Loucy (cell line): ENCODE measurements at regions not wholly inside any gene's neighbourhood (a gene's known extent, or its start where the extent isn't known, plus 50 kb on each side); places are given as distances from the start of the nearest gene placed in this dataset.

Experiments
- H2AFZ ChIP-seq: fragments of 200-600 bp; sonication (generic); 2 replicates; pipeline ENCODE4 v1.6.0; 2016; ENCODE audit warnings: antibody characterized with exemption, mild to moderate bottlenecking, low read length, moderate library complexity
- H3F3A ChIP-seq: fragments of 200-600 bp; 2 replicates; pipeline ENCODE4 v1.6.0; 2016; ENCODE audit warnings: antibody characterized with exemption, low read depth, mild to moderate bottlenecking
- H3K27me3 ChIP-seq: fragments of 200-600 bp; sonication (generic); 2 replicates; pipeline ENCODE4 v1.6.1; 2014; ENCODE audit warnings: low read length, mild to moderate bottlenecking; ENCODE audit not compliant: insufficient read depth, poor library complexity, severe bottlenecking
- H3K36me3 ChIP-seq: fragments of 200-600 bp; sonication (generic); 2 replicates; pipeline ENCODE4 v1.6.1; 2016; ENCODE audit warnings: low read length; ENCODE audit not compliant: insufficient read depth
- H3K4me1 ChIP-seq: fragments of 200-600 bp; sonication (generic); 2 replicates; pipeline ENCODE4 v1.5.1; 2014; ENCODE audit warnings: low read length, mild to moderate bottlenecking; ENCODE audit not compliant: insufficient read depth, poor library complexity, severe bottlenecking
- H3K4me2 ChIP-seq: fragments of 200-600 bp; sonication (generic); 2 replicates; pipeline ENCODE4 v1.6.0; 2014; ENCODE audit warnings: antibody characterized with exemption, low read length, low read depth, mild to moderate bottlenecking; ENCODE audit not compliant: poor library complexity, severe bottlenecking
- H3K4me3 ChIP-seq: fragments of 200-600 bp; sonication (generic); 2 replicates; pipeline ENCODE4 v1.5.1; 2014; ENCODE audit warnings: low read length, mild to moderate bottlenecking, mixed read lengths; ENCODE audit not compliant: poor library complexity, severe bottlenecking
- H3K79me2 ChIP-seq: fragments of 200-600 bp; sonication (generic); 2 replicates; pipeline ENCODE4 v1.6.1; 2014; ENCODE audit warnings: low read length; ENCODE audit not compliant: insufficient read depth
- H3K9ac ChIP-seq: fragments of 200-600 bp; sonication (generic); 2 replicates; pipeline ENCODE4 v1.6.0; 2014; ENCODE audit warnings: mild to moderate bottlenecking, low read depth, low read length, moderate library complexity; ENCODE audit not compliant: poor library complexity, severe bottlenecking
- H3K9me2 ChIP-seq: fragments of 200-600 bp; sonication (generic); replicated peaks from 2 replicates; pipeline ENCODE4 v1.6.1; 2016; ENCODE audit warnings: low read depth, low read length, mixed read lengths
- H3K9me3 ChIP-seq: fragments of 200-600 bp; sonication (generic); 2 replicates; pipeline ENCODE4 v1.6.1; 2014; ENCODE audit warnings: mild to moderate bottlenecking, antibody characterized with exemption, low read length, low read depth; ENCODE audit not compliant: insufficient read depth
- H4K20me1 ChIP-seq: fragments of 200-600 bp; sonication (generic); 2 replicates; pipeline ENCODE4 v1.6.0; 2014; ENCODE audit warnings: antibody characterized with exemption, low read length, mild to moderate bottlenecking; ENCODE audit not compliant: insufficient read depth, poor library complexity, severe bottlenecking
- EZH2phosphoT487 ChIP-seq: fragments of 200-600 bp; IDR thresholded peaks from 2 replicates; pipeline ENCODE4 v1.6.1; 2018; ENCODE audit warnings: antibody characterized with exemption, mild to moderate bottlenecking, moderate library complexity, borderline replicate concordance
- TF ChIP-seq, protein P1 (sequence below): fragments of 200-600 bp; sonication (generic); conservative IDR thresholded peaks from 2 replicates; pipeline ENCODE4 v1.5.1; 2014; ENCODE audit warnings: mild to moderate bottlenecking, antibody characterized with exemption, low read length

DNA sequence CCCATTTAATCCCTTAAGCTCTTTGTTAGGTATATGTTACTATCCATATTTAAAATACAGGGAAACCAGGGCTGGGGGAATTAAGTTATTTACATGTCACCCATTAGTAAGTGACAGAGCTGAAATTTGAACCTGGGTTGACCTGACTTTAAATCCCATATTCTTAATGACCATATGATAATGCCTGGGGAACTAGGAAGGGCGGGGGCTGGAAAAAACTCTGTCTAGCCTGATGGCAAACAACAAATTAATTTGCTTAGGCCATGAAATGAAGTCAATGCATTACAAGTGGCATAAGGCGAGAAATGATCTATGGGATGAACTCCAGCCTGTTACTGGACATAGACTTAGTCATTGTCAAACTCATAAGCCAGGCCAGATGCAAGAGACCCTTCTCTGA is 325.7 kb upstream of the WWC1 start:
- H3K9me2 ChIP-seq = no peaks in the 10 kb centered on the region
- H3K79me2 ChIP-seq = no peaks in the 10 kb centered on the region
- no peaks in the 10 kb centered on the region for H3K36me3 ChIP-seq
- H3K27me3 ChIP-seq = no peaks in the 10 kb centered on the region
- TF ChIP-seq, protein P1, sequence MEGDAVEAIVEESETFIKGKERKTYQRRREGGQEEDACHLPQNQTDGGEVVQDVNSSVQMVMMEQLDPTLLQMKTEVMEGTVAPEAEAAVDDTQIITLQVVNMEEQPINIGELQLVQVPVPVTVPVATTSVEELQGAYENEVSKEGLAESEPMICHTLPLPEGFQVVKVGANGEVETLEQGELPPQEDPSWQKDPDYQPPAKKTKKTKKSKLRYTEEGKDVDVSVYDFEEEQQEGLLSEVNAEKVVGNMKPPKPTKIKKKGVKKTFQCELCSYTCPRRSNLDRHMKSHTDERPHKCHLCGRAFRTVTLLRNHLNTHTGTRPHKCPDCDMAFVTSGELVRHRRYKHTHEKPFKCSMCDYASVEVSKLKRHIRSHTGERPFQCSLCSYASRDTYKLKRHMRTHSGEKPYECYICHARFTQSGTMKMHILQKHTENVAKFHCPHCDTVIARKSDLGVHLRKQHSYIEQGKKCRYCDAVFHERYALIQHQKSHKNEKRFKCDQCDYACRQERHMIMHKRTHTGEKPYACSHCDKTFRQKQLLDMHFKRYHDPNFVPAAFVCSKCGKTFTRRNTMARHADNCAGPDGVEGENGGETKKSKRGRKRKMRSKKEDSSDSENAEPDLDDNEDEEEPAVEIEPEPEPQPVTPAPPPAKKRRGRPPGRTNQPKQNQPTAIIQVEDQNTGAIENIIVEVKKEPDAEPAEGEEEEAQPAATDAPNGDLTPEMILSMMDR = no peak
- no peak for TF ChIP-seq EZH2phosphoT487
- no peak overlapping the region for H3K9ac ChIP-seq
- H4K20me1 ChIP-seq = no peaks in the 10 kb centered on the region
- no peaks in the 10 kb centered on the region for H3K9me3 ChIP-seq
- no peak overlapping the region for H3K4me2 ChIP-seq
- H3K4me3 ChIP-seq = no peak overlapping the region
- no peak overlapping the region for H2AFZ ChIP-seq
- H3K4me1 ChIP-seq = no peaks in the 10 kb centered on the region
- no peaks in the 10 kb centered on the region for H3F3A ChIP-seq

DNA sequence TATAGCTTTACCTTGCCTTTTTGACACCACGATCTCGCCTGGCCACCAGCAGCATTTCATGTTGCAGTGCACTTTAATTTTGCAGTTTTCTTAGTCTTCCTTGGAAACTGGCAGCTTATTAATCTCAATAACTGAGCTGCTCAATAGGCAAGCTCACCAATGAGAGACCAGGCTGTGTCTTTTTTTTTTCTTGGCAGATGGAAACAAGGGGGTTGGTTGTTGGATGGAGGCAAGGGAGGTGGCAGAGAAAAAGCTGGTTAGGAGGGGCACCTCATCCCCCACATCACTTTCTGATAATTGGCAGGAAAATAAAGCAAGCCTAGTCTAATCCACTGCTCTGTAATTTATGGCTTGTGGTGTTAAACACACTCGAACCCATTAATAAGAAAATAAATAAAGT is 324.5 kb upstream of the WWC1 start:
- Histone ChIP-seq H3F3A (no peaks in the 10 kb centered on the region), H3K9me3 (no peaks in the 10 kb centered on the region), H3K4me3 (no peak overlapping the region), H3K4me2 (no peak overlapping the region), H3K9ac (no peak overlapping the region), H3K27me3 (no peaks in the 10 kb centered on the region), H3K79me2 (no peaks in the 10 kb centered on the region), H4K20me1 (no peaks in the 10 kb centered on the region), H3K9me2 (no peaks in the 10 kb centered on the region), H2AFZ (no peak overlapping the region), H3K4me1 (no peaks in the 10 kb centered on the region), H3K36me3 (no peaks in the 10 kb centered on the region)
- TF ChIP-seq EZH2phosphoT487 = no peak
- TF ChIP-seq, protein P1 = no peak

- TF ChIP-seq EZH2phosphoT487 = no peak
- TF ChIP-seq, protein P1 = no peak; the same call in 1 of the 2 replicates
- H3K9me2 ChIP-seq = no peaks in the 10 kb centered on the region
- H3K9ac ChIP-seq = no peak overlapping the region
- H3K79me2 ChIP-seq = no peaks in the 10 kb centered on the region
- no peak overlapping the region for H3K4me2 ChIP-seq
- no peak overlapping the region for H2AFZ ChIP-seq
- H3K9me3 ChIP-seq = no peaks in the 10 kb centered on the region
- no peak overlapping the region for H3K4me3 ChIP-seq
- no peaks in the 10 kb centered on the region for H3K36me3 ChIP-seq
- H3F3A ChIP-seq = no peaks in the 10 kb centered on the region
- no peaks in the 10 kb centered on the region for H3K4me1 ChIP-seq
- H4K20me1 ChIP-seq = no peaks in the 10 kb centered on the region
- H3K27me3 ChIP-seq = no peaks in the 10 kb centered on the region
These were observed 323.8 kb upstream of the WWC1 start for GRCh38 chr5:167967494-167968177.
